GM18505 (cell line): ENCODE measurements at regions not wholly inside any gene's neighbourhood (a gene's known extent, or its start where the extent isn't known, plus 50 kb on each side); places are given as distances from the start of the nearest gene placed in this dataset.
"Not testable (repeated sequence)": the region's sequence is repeated elsewhere in the genome, so short reads cannot be mapped to it uniquely, and the experiment has no call there.

Experiments used
- ATAC-seq: cut with Tn5 transposase; IDR thresholded peaks from one replicate; pipeline ENCODE4 v1.9.1; 2021; ENCODE audit not compliant: unreplicated experiment
- POLR2A ChIP-seq: IDR thresholded peaks from 4 replicates; pipeline ENCODE4 v1.6.1; 2011; ENCODE audit warnings: borderline replicate concordance; ENCODE audit not compliant: insufficient read depth, insufficient read length; ENCODE audit errors: extremely low read depth

DNA sequence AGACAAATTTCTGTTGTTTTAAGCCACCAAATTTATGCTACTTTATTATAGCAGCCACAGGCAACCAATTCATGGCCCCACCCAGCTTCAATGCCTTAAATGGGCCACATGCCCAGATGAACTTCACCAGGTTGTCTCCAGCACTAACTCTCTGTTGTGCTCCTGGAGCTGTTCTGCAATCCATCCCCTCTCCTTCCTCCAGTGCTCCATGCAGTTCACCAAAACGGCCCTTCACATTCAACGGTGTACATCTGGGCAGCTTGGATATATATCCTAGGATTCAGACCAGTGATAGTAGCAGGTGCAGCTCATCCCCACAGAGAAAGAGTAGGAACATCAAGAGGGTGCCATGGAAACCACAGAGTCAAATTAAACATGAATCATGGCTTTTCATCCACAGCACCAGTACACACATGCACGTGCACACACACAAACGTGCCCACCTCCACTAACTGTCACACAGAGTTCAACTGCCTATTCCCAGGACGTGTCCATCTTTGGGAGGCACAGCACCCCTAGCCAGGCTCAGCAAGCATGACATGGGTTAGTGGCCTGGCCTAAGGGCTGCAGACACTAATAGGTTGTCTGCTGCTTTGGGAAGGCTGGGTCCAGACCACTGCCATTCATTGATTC, 134.5 kb downstream of the MED10 start:
- no peak for TF ChIP-seq POLR2A

DNA sequence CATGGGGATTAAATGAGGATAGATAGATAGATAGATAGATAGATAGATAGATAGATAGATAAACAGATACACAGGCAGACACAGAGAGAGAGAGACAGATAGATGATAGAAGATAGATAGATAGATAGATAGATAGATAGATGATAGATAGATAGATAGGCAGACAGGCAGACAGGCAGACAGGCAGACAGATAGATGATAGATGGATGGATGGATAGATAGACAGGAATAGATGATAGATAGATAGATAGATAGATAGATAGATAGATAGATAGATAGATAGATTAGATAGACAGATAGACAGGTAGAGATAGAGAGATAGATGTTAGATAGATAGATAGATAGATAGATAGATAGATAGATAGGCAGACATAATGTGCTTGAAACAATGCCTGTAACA, 137.3 kb downstream of the MED10 start:
- not testable (repeated sequence) for ATAC-seq

More for the DNA sequence above, 134.5 kb downstream of the MED10 start:
- no peak for ATAC-seq

DNA sequence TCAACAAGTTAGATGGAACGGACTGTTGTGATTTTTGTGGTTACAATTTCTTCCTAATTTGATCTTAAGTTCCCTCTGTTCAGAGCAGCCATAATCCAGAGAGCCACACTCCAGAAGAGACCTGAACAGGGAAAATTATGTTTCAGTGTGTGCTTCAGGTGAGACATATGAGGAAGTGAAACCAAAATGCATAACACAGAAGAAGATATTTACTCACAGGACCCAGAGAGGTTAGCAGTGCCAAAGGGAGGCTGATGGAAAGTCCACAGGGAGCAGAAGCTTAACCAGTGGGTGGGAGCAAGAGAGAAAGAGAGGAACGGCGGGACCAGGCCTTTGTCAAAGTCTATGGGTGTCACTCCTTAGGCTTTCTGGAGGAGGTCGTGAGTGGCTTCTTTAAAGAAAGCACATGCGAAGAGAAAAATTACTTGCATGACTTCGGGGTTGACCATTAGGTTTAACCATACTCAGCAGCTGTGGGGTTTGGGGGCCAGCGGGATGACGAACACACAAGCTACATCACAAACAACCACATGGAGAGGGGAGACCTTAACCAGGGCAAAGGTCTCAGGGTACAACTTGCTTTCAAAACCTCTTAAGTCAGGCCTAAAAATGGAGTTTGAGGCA, 141.4 kb downstream of the MED10 start:
- TF ChIP-seq POLR2A: no peak
- ATAC-seq: peak; percentile 86

DNA sequence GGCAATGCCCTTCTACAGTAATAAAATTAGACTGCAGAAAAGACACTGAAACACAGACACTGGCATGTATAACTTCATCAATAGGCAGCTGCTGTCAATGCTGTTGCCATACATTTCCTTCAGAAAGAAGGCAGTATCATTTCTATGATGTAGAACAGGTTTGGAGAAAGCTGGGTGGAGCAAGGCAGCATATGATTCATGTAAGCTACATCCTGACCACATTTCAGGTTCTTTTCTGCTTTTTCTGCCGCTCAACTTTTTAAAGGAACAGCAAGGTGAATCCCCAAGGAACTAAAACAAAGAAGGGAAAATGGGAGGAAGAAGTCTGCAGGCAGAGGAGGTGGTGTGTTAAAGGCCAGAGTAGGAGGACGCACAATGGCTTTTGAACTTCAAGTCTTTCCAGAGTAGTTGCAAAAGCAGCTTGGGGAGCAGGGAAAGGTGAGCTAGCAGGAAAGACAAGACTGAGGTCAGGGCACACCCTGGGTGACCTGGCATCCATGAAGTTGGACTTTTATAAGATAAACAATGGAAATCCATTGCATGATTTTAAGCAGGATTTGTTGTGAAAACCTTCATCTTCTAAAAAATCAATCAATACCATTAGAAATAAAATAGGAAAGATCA, 142.1 kb downstream of the MED10 start:
- ATAC-seq: no peak
- no peak for TF ChIP-seq POLR2A

DNA sequence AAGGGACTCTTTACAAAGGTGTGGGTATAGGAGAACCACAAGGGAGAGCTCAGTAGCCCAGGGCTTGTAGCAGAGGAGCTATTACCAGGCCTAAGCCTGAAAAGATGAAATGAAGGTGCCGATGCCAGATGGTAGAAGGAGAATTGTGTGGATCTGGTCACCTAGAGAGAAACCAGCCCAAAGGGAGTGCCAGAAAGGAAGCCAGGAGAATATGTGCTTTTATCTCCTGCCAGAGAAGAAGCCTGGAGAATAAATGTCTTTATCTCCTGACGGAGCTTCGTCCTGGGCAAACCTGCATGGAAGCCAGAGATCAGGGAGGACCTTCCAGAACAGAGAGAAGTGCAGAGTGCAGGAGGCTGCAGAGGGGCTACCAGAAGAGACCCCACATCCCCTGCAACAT, 142.6 kb downstream of the MED10 start:
- ATAC-seq: no peak
- TF ChIP-seq POLR2A: no peak

DNA sequence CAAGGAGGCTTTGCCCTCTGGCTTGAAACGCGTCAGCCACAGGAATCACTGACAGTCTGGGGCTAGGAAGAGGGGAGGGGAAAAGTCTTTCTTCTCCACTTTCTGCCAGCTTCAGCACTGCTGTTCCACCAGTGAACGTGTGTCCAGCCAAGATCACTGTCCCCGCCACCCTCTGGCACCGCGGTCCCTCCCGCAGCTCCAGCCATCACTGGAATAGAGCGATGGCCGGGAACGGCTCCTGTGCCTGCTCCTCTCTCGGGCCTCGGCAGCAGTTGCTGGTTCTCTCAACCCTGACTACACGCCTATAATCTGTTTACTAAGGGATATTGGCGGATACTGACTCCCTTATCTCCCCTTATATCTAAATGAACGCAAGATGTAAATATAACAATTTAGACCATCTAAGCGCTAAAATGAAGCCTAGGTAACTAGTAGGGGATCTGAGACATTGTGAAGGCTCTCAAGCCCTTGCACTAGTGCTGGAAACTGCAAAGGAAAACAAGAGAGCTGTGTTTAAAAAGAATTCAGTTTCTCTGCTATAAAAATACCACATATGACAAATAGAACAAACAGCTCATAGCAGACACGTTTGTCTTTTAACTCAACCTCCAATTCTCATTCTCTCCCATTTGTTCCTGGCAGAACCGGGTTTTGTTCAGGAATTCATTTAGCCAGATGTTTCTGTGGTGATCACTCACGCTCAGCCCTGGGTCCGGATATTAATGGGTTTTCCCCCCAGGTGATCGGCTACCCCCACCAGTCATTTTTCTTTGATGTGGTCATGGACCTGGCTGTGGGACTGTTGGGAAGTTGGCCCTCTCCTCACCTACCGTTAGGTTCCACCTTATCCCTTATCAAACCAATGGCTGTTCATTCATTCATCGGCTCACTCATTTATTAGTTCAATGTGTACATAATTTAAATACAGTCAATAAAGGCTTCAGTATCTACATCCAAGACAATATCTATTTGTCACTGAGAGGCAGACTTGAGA, 149.8 kb downstream of the MED10 start:
- ATAC-seq: no peak
- TF ChIP-seq POLR2A: no peak

DNA sequence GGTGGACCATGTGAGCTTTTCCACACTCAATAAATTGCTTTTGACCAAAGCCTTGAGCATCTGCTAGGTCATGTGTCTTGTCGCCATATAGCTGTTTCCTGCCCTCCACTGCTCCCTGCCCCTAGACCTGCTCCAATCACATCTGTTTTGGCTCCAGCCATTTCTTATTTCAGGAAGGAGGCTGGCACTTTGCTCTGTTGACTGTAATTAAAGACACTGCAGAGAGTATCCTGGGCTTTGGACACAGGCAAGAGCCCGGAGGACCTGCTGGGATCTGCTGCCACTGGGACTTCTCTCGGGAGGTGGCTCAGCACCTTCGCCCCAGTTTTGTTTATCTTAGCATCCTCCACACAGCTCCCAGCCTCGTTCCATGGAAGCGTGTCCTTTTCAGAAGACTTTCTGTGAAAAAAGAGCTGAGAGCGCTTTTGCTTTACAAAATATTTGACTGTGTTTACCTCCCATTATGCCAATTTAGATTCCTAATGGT, 153.2 kb downstream of the MED10 start:
- no peak for ATAC-seq
- TF ChIP-seq POLR2A: no peak

DNA sequence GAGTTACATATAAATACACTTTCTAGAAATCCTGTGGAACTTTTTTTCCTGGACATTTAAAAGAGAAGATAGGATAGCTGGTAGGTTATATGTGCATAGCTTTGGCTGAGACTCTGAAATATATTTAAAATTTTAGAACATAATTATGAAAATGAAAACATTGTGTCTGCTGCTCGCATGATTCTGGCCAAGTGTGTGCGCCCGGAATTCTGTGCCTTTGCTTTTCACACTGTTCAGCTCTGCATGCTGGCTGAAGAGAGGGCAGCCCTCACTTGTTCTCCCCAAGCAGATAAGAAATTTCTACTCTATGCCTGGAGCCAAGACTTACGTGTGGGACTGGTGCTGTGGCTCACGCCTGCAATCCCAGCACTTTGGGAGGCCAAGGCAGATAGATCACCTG, 153.9 kb downstream of the MED10 start:
- no peak for ATAC-seq
- TF ChIP-seq POLR2A: no peak

DNA sequence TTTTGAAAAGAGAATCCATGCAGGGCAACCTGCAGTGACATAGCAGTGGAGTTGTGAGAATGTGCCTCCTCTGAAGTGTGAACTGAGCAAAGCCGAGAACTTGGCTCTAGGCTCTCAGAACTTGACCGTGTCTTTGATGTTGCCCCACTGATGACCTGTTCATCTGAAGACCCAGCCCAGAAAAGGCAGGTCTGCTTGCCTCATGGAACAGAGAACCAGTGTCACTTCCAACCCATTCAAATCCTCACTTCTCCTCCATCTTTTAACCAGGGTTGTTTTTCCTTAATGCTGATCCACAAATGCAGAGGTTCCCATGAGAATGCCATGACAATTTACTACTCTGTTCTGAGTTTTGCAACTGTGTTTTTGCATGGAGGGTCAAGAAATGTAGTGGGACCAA, 155.4 kb downstream of the MED10 start:
- ATAC-seq: no peak
- TF ChIP-seq POLR2A: no peak

DNA sequence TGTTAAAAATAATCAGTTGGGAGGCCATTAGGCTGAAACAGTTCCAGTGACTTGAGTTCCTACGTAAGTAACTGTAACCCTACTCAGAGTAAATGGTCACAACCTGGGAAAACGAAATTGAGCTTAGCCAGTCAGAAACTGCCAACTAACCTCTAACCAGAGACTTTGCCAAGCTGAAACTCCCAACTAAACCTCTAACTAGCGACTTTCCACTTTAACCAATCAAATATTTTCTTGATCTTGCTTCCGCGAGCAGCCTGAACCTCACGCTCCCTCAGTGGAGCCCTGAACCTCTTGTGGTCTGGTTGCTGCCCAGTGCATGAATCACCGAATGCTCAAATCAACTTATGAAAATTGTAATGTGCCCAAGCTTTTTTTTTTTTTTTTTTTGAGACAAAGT, 156.2 kb downstream of the MED10 start:
- no peak for TF ChIP-seq POLR2A
- no peak for ATAC-seq

DNA sequence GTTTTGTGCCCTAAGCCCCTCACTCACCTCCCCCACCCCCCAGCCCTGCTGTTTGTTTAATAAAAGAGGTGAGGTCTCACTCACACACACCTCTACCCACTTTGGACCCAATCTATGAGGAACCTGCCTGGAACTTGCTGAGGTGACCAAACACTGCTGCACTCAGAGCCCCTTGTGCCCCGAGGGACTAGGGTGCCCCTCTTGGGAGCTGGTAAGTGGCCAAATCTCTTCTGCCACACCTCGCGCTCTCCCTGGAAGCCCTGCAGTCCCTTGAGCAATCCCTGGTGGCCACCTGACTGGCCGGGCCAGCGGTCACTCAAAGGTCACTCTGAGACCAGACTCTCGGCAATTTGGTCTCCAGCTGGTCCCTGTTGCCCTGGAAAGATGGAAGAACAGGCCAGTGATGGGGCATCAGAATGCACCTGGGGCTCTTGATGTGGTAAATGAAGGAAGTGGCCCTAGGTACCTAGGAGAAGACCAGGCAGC, 157.2 kb downstream of the MED10 start:
- no peak for ATAC-seq
- no peak for TF ChIP-seq POLR2A

DNA sequence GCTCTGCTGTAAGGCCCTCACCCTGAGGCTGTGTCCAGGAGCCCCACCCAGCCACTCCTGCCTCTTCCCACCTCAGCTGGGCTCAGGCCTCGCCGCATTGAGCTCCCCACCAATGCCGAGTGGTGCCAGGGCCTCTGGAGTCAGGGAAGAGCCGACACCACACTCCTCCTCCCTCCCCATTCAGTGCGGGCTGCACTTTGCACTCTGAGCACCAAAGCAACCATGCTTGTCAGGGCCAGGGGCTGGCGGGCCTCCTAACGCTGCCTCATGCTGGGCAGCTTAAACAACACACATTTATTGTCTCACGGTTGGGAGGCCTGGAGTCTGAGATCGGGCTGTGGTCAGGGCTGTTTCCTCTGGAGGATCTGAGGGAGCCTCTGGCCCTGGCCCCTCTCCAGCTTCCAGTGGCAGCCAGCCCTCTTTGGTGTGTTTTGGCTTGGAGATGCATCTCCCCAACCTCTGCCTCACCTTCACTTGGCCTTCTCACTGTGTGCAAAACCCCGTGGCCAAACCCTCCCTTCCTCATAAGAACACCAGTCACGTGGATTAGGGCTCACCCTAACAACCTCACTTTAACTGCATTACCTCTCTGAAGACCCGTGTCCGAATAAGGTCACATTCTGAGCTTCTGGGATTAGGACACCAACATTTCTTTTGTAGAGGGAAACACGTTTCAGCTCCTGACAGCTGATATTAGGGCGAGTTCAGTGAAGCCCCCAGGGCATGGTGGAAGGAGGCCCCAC, 157.8 kb downstream of the MED10 start:
- no peak for TF ChIP-seq POLR2A
- ATAC-seq: no peak

DNA sequence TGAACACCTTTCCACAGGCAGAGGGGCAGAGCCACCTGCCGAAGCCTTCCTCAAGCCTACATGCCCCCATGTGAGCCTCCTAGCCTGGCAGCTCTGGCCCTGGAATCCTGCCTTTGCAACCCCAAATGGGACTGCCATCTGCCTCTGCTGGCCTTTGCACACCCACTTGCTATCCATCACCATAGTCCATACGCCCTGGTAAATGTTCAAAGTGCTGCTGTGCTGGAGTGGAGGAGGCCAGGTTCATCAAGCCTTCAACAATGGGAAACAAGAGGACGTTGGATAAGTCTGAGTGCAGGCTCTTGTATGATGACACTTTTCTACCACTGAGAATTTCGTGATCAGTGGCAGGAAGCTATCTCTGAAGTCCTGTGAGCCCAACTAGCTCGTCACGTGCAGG, 159.8 kb downstream of the MED10 start:
- ATAC-seq: no peak
- TF ChIP-seq POLR2A: no peak

DNA sequence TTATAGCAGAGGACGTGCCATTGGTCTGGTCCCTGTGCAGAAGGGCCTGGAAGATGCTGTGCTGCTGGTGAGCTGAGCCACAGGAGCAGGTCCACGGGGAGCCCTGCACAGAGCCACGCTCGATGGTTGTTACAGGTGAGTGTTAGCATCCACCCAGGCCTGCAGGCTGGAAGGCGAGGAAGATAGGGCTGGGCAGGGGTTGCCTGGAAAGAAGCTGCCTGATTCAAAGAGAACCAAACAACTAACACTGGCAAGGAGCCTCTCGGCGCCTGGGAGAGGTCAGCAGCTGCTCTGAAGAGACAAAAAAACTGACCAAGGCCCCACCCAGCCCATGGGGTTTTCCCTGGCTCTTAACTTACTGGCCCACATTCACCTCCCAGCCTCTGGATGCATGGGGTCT, 160.2 kb downstream of the MED10 start:
- no peak for ATAC-seq
- TF ChIP-seq POLR2A: no peak
